CD4-positive, alpha-beta T cell treated with Interleukin-4 for 4 hours (primary cell): ENCODE measurements at regions not wholly inside any gene's neighbourhood (a gene's known extent, or its start where the extent isn't known, plus 50 kb on each side); places are given as distances from the start of the nearest gene placed in this dataset.
"Not testable (repeated sequence)": the region's sequence is repeated elsewhere in the genome, so short reads cannot be mapped to it uniquely, and the experiment has no call there.

ENCODE experiments used
- DNase-seq: peaks from one replicate; pipeline ENCODE4 v3.0.0-alpha.2; 2020

- DNase-seq: no peak
Observed at GRCh38 chr6:11425876-11426275, 111.7 kb upstream of the TMEM170B start.

GRCh38 chr6:11425431-11425871 lies 112.1 kb upstream of the TMEM170B start:
- DNase-seq: no peak

GRCh38 chr6:11424395-11425034 lies 113.0 kb upstream of the TMEM170B start:
- no peak for DNase-seq

- no peak for DNase-seq
Observed at GRCh38 chr6:11423667-11424066, 113.9 kb upstream of the TMEM170B start.

GRCh38 chr6:11423072-11423471 lies 114.5 kb upstream of the TMEM170B start:
- DNase-seq: no peak

- DNase-seq: no peak
Observed at GRCh38 chr6:11419763-11420453, 117.6 kb upstream of the TMEM170B start.

GRCh38 chr6:11418290-11418905 lies 119.2 kb upstream of the TMEM170B start:
- DNase-seq: no peak

- DNase-seq: no peak
Observed at GRCh38 chr6:11416936-11417576, 120.5 kb upstream of the TMEM170B start.

- not testable (repeated sequence) for DNase-seq
Observed at GRCh38 chr6:11416099-11416935, 121.2 kb upstream of the TMEM170B start.

- DNase-seq: no peak
Observed at GRCh38 chr6:11415557-11415956, 122.0 kb upstream of the TMEM170B start.

GRCh38 chr6:11414176-11414963 lies 123.2 kb upstream of the TMEM170B start:
- DNase-seq: peak; percentile 72

GRCh38 chr6:11413728-11414127 lies 123.8 kb upstream of the TMEM170B start:
- DNase-seq: peak; percentile 33

- no peak for DNase-seq
Observed at GRCh38 chr6:11413117-11413687, 124.3 kb upstream of the TMEM170B start.

GRCh38 chr6:11412616-11413015 lies 124.9 kb upstream of the TMEM170B start:
- DNase-seq: no peak

GRCh38 chr6:11412011-11412424 lies 125.5 kb upstream of the TMEM170B start:
- no peak for DNase-seq

- no peak for DNase-seq
Observed at GRCh38 chr6:11411593-11411992, 126.0 kb upstream of the TMEM170B start.

- no peak for DNase-seq
Observed at GRCh38 chr6:11410539-11411307, 126.8 kb upstream of the TMEM170B start.

GRCh38 chr6:11409371-11409770 lies 128.2 kb upstream of the TMEM170B start:
- DNase-seq: no peak

- DNase-seq: no peak
Observed at GRCh38 chr6:11407414-11407813, 130.1 kb upstream of the TMEM170B start.

GRCh38 chr6:11404838-11405237 lies 132.7 kb upstream of the TMEM170B start:
- no peak for DNase-seq

- no peak for DNase-seq
Observed at GRCh38 chr6:11404081-11404480, 133.5 kb upstream of the TMEM170B start.
